ENCODE measurements at regions not wholly inside any gene's neighbourhood (a gene's known extent, or its start where the extent isn't known, plus 50 kb on each side); places are given as distances from the start of the nearest gene placed in this dataset.
A peak's percentile ranks its signal among the peaks of the same experiment; 100 is the strongest.

- FAIRE-seq (no peak), DNase-seq (ENCODE audit: low read depth, low spot score) (no peak), ATAC-seq (peak; percentile 85)
- Histone ChIP-seq H3K9ac (ENCODE audit: control insufficient read depth, insufficient read depth, low read length) (no peak overlapping the region), H3K4me1 (ENCODE audit: control insufficient read depth, insufficient read depth, low read length) (no peaks in the 10 kb centered on the region; the same call in 1 of the 2 replicates), H3K4me3 (no peak overlapping the region), H3K79me2 (ENCODE audit: control insufficient read depth, insufficient read depth, low read length) (no peaks in the 10 kb centered on the region), H4K20me1 (ENCODE audit: control insufficient read depth, insufficient read depth) (no peaks in the 10 kb centered on the region), H3K4me2 (ENCODE audit: control insufficient read depth, insufficient read depth) (no peak overlapping the region), H3K36me3 (ENCODE audit: control insufficient read depth in 2 of 2, insufficient read depth in 2 of 2, low read length in 1 of 2) (no peaks in the 10 kb centered on the region), H3K27ac (ENCODE audit: control insufficient read depth, insufficient read depth) (no peak overlapping the region), H3K9me3 (replicated peaks; ENCODE audit: control insufficient read depth, insufficient read depth, low read length) (no peaks in the 10 kb centered on the region; the same call in 2 of the 3 replicates), H3K27me3 (replicated peaks in 1 of 2; ENCODE audit: control insufficient read depth in 2 of 2, insufficient read depth in 2 of 2, low read length in 1 of 2) (no peaks in the 10 kb centered on the region), H2AFZ (ENCODE audit: control insufficient read depth, low read depth, low read length) (no peak overlapping the region)
- BruUV-seq (replicated peaks): no TSS peak
- 25% methylated on average over 6 of the region's 6 CpGs for WGBS (ENCODE audit: insufficient coverage, insufficient replicate concordance, low lambda C conversion rate, missing lambda C conversion rate)
- SMC1A ChIA-PET (ENCODE audit: uncharacterized antibody, unreplicated experiment): interaction anchor here (0.7 kb wide), 1 partner anchor 514 kb away, joined by 3 read pairs; no protein-coding TSS in a partner anchor
- intact Hi-C loops (cut with micrococcal nuclease; ENCODE audit: unreplicated experiment) (loop anchor here (5.0 kb wide), 2 partner anchors 430 to 515 kb away; no protein-coding TSS in a partner anchor), in situ Hi-C loops (cut with MboI) (no loop called here)
- TF ChIP-seq ATF7 (IDR thresholded peaks at IDR 0.05; ENCODE audit: low read depth) (no peak), NFYA (IDR thresholded peaks at IDR 0.05; ENCODE audit: borderline replicate concordance, low read depth, low read length) (no peak), FOXM1 (IDR thresholded peaks at IDR 0.05; ENCODE audit: low read depth, low read length) (no peak), RAD51 (IDR thresholded peaks at IDR 0.05) (no peak), SMAD1 (IDR thresholded peaks at IDR 0.05; ENCODE audit: low read depth, partially characterized antibody) (no peak), ZSCAN29 (IDR thresholded peaks at IDR 0.05) (no peak), POLR2AphosphoS2 (IDR thresholded peaks at IDR 0.05; ENCODE audit: low read depth, low read length) (no peak), ZNF274 (IDR thresholded peaks at IDR 0.05; ENCODE audit: insufficient read depth, insufficient read length) (no peak), HDGF (IDR thresholded peaks at IDR 0.05) (no peak), ZZZ3 (IDR thresholded peaks at IDR 0.05; ENCODE audit: control insufficient read depth, insufficient read length, low read depth) (no peak), ZBTB33 (IDR thresholded peaks at IDR 0.05) (no peak), SMC3 (IDR thresholded peaks at IDR 0.05; ENCODE audit: borderline replicate concordance, low read length) (peak; percentile 57), CTCF (IDR thresholded peaks at IDR 0.05 in 2 of 3, conservative IDR thresholded peaks at IDR 0.05 in 1 of 3; ENCODE audit: control insufficient read depth in 2 of 3, extremely low read depth in 1 of 3, insufficient read depth in 1 of 3, low read depth in 3 of 3, low read length in 3 of 3) (peak; percentile 54 to 64 (median 61)), ZNF24 (IDR thresholded peaks at IDR 0.05) (no peak), PAX8 (IDR thresholded peaks at IDR 0.05) (no peak), RAD21 (IDR thresholded peaks at IDR 0.05; ENCODE audit: insufficient read depth, low read depth, low read length) (peak; percentile 76), PAX5 (IDR thresholded peaks at IDR 0.05; ENCODE audit: borderline replicate concordance, low read depth, low read length) (no peak)
- CTCF ChIA-PET: interaction anchor here (0.7 to 1.7 kb wide), 7 partner anchors 36 to 514 kb away, joined by 3 to 5 read pairs (median 3); no protein-coding TSS in a partner anchor
- POLR2A ChIA-PET: no interaction called here
- RAD21 ChIA-PET (ENCODE audit: unreplicated experiment): no interaction called here
These were observed 66.0 kb upstream of the ZNF423 start for GRCh38 chr16:49921791-49922456.

Data from GM12878 (cell line).